Calu3 (cell line): ENCODE measurements at regions not wholly inside any gene's neighbourhood (a gene's known extent, or its start where the extent isn't known, plus 50 kb on each side); places are given as distances from the start of the nearest gene placed in this dataset.

Experiments used
- BruUV-seq: library from RNA; stranded (reverse); fragments of 400-500 nt; replicated peaks from 2 replicates; lab custom pipeline; 2021; lab: Mats Ljungman, UMichigan
- CTCF ChIA-PET: fragments of 300-600 bp; sonication (Branson Sonifier 250); formaldehyde crosslinking; loops from one replicate; lab custom pipeline; 2022; ENCODE audit warnings: antibody characterized with exemption; lab: Charles Lee
- DNase-seq: peaks from one replicate; pipeline ENCODE4 v3.0.0; 2022
- H3K27ac Mint-ChIP-seq: one replicate; pipeline ENCODE4 v1.8.0; 2022; ENCODE audit warnings: mixed read lengths; ENCODE audit not compliant: unreplicated experiment
- H3K27me3 Mint-ChIP-seq: one replicate; pipeline ENCODE4 v1.8.0; 2022; ENCODE audit warnings: mixed read lengths; ENCODE audit not compliant: unreplicated experiment
- H3K36me3 Mint-ChIP-seq: one replicate; pipeline ENCODE4 v1.8.0; 2022; ENCODE audit warnings: mild to moderate bottlenecking, moderate library complexity, mixed read lengths; ENCODE audit not compliant: insufficient read depth, unreplicated experiment
- H3K4me1 Mint-ChIP-seq: one replicate; pipeline ENCODE4 v1.8.0; 2022; ENCODE audit warnings: mild to moderate bottlenecking, low read depth, mixed read lengths; ENCODE audit not compliant: unreplicated experiment
- H3K4me3 Mint-ChIP-seq: one replicate; pipeline ENCODE4 v1.8.0; 2022; ENCODE audit warnings: mild to moderate bottlenecking, low read depth, moderate library complexity, mixed read lengths; ENCODE audit not compliant: unreplicated experiment
- H3K9me3 Mint-ChIP-seq: one replicate; pipeline ENCODE4 v1.8.0; 2022; ENCODE audit warnings: low read depth, mixed read lengths; ENCODE audit not compliant: unreplicated experiment
- CTCF ChIP-seq: fragments of 200-600 bp; IDR thresholded peaks from one replicate; pipeline ENCODE4 v1.8.0; 2022; ENCODE audit warnings: antibody characterized with exemption; ENCODE audit not compliant: unreplicated experiment
- intact Hi-C: fragments of 100-400 bp; cut with micrococcal nuclease; formaldehyde crosslinking; loops from one replicate; pipeline ENCODE4 v1.10.0; 2022; ENCODE audit not compliant: unreplicated experiment

- Mint-ChIP-seq H3K9me3 (no peaks in the 10 kb centered on the region), H3K36me3 (no peaks in the 10 kb centered on the region), H3K27ac (no peak overlapping the region), H3K4me1 (peaks cover 56% of the 10 kb centered on the region), H3K27me3 (no peaks in the 10 kb centered on the region), H3K4me3 (no peak overlapping the region)
- TF ChIP-seq CTCF = no peak
- intact Hi-C loops = no loop called here
- CTCF ChIA-PET = no interaction called here
- no peak for DNase-seq
- no TSS peak for BruUV-seq
Observed at GRCh38 chr1:172882791-172883386, 167.9 kb downstream of the TNFSF18 start.

- no TSS peak for BruUV-seq
- Mint-ChIP-seq H3K27me3 (no peaks in the 10 kb centered on the region), H3K9me3 (no peaks in the 10 kb centered on the region), H3K27ac (no peak overlapping the region), H3K4me3 (no peak overlapping the region), H3K36me3 (no peaks in the 10 kb centered on the region), H3K4me1 (peaks cover 56% of the 10 kb centered on the region)
- intact Hi-C loops = no loop called here
- no peak for DNase-seq
- no peak for TF ChIP-seq CTCF
- CTCF ChIA-PET = no interaction called here
Observed at GRCh38 chr1:172883387-172883791, 167.4 kb downstream of the TNFSF18 start.

- DNase-seq = no peak
- H3K27me3 Mint-ChIP-seq = no peaks in the 10 kb centered on the region
- no peak for TF ChIP-seq CTCF
- no peak overlapping the region for H3K4me3 Mint-ChIP-seq
- H3K4me1 Mint-ChIP-seq = peaks cover 56% of the 10 kb centered on the region
- no peak overlapping the region for H3K27ac Mint-ChIP-seq
- H3K9me3 Mint-ChIP-seq = no peaks in the 10 kb centered on the region
- CTCF ChIA-PET = no interaction called here
- BruUV-seq = no TSS peak
- H3K36me3 Mint-ChIP-seq = no peaks in the 10 kb centered on the region
- intact Hi-C loops = no loop called here
Observed at GRCh38 chr1:172883844-172884243, 166.9 kb downstream of the TNFSF18 start.

- no TSS peak for BruUV-seq
- no peaks in the 10 kb centered on the region for H3K27me3 Mint-ChIP-seq
- no peak overlapping the region for H3K4me3 Mint-ChIP-seq
- CTCF ChIA-PET = interaction anchor here (0.9 to 2.0 kb wide), 2 partner anchors 10 to 59 kb away, joined by 4 to 7 read pairs; no protein-coding TSS in a partner anchor
- intact Hi-C loops = no loop called here
- peaks cover 6% of the 10 kb centered on the region for H3K9me3 Mint-ChIP-seq
- no peak for TF ChIP-seq CTCF
- DNase-seq = no peak
- no peak overlapping the region for H3K27ac Mint-ChIP-seq
- peaks cover 56% of the 10 kb centered on the region for H3K4me1 Mint-ChIP-seq
- no peaks in the 10 kb centered on the region for H3K36me3 Mint-ChIP-seq
Observed at GRCh38 chr1:172885411-172885810, 165.3 kb downstream of the TNFSF18 start.
